ENCODE measurements at regions not wholly inside any gene's neighbourhood (a gene's known extent, or its start where the extent isn't known, plus 50 kb on each side); places are given as distances from the start of the nearest gene placed in this dataset.

DNA sequence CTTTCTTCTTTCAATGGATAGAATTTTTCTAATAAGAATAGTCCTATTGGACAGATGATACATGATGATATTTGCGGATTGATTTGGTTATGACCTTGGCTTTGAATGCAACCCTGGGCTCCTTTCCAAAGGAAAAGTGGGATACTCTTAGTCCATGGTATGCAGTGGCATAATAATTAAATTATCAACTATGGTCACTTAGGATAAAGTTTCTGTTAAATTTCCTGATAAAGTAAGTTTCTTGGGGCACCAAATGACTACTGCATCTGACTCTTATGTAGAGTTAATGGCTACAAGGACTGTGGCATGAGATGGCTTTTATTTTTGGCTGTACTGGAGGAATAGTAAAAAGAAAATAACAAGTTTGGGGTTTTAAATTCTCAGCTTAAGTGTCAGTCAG lies 126.7 kb downstream of the QPCT start:
- DNase-seq (ENCODE audit: low read depth in 3 of 3, low spot score in 1 of 3), result no peak

DNA sequence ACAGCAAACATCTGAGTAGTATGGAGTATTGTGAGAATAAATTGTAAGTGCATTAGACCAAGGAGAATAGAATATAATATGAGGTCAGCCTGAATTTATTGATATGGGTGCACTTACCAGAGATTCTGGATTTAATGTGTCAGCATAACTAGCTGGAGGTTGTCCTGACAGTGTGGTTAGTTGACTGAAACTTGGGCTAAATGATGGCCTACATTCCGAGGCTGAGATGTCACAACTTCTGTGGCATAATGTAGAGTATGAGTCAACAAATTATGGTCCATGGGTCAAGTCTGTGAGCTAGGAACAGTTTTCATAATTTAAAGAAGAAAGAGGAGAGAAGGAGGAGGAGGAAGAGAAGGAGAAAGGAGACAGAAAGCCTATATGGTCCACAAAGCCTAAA lies 127.6 kb downstream of the QPCT start:
- DNase-seq (ENCODE audit: low read depth in 3 of 3, low spot score in 1 of 3), result no peak

DNA sequence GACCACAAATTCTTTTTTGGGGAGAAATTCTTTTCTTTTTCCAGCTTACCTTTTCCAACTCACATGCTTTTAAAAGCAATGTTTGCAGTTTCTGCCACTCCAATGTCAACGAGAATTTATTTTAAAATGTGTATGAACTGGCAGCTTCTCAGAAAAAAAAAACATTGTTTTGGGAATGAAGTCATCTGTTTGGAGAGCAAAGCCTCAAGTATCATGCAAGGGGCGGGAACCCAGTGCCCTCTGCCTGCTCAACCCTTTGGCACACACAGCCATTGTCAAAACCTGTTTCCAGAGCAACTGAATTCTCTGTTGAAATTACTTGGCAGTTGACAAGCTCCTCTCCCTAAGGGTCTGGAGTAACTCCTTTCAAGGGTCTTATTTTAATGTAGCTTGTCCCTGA lies 128.5 kb downstream of the QPCT start:
- DNase-seq (ENCODE audit: low read depth in 3 of 3, low spot score in 1 of 3), result no peak

GRCh38 chr2:37476411-37476810 lies 132.0 kb downstream of the QPCT start:
- no peak for DNase-seq (ENCODE audit: low read depth in 3 of 3, low spot score in 1 of 3)

- DNase-seq (ENCODE audit: low read depth in 3 of 3, low spot score in 1 of 3), result no peak
Observed at GRCh38 chr2:37477921-37478320, 133.5 kb downstream of the QPCT start.

DNA sequence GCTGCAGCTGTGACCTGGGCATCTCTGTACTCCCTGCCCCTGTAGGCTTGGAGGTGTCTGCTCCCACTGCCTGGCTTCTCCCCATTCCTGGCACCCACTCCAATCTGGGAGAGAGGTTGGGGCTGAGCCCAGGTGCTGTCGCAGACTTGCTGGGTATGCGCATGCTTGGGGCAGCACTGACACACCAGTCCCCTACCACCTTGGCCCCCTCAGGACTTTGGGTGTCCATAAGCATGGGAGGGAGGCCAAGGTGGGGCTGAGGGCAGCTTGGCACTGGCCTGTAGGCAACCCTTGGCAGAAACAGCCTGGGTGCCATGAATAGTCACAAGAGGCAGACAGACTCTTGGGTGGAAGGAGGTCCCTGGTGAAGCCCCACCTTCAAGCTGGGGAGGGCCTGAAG lies 136.8 kb downstream of the QPCT start:
- no peak for DNase-seq (ENCODE audit: low read depth in 3 of 3, low spot score in 1 of 3)

DNA sequence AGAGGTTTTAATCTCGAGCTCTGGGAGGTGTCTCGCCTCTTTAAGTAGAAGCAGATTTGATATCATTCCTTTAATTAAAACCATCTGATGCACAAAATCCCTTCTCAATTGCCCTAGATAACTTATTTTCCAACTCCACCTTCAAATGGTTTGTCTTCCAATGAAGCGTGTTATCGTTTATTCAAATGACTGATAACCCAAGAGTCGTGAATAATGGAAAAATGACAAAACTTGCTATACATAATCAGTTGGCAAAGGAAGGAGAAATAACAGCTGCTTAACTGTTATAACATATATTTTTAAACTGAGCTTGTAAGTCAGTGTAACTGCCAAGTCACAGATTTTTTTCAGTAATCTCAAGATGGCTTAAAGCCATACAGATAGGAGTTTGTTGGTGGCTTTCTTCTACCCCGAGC lies 144.6 kb downstream of the QPCT start:
- DNase-seq (ENCODE audit: low read depth in 3 of 3, low spot score in 1 of 3), result no peak

DNA sequence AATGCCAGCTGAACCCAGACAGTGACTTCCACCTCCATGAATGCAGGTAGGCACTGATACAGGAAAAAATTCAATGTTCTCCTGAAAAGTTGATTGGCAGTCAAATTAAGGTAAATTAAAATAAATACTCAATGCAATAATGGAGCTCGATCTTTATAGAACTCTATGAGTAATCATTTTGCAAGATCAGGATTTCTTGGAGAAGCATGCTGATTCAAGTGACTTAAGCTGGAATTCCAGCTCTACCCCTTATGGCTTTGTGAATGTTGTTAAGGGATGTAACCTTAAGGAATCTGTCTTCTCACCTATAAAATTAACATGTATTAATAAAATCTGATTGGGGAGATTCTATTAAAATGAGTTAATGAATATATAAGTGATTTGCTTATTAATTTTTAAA lies 145.1 kb downstream of the QPCT start:
- DNase-seq (ENCODE audit: low read depth in 3 of 3, low spot score in 1 of 3), result no peak

- no peak for DNase-seq (ENCODE audit: low read depth in 3 of 3, low spot score in 1 of 3)
Observed at GRCh38 chr2:37493425-37493824, 149.0 kb downstream of the QPCT start.

DNA sequence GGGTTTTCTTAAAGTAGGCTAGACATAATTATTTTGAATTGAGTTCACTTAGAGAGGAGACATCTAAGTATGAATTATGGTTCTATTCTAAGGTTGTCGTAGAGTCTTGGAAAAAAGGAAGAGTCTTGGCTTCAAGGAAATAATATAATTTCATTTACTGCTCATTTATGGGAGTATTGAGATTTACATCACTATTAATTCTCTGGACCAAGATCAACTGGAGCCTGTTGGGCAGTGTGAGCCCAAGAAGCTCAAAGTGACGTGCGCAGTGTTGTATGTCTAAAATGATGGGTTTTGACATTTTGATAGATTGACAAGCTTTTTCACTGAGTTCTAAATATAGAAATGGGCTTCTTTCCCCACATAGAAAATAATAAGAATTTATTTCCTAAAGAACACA lies 154.7 kb downstream of the QPCT start:
- no peak for DNase-seq (ENCODE audit: low read depth in 3 of 3, low spot score in 1 of 3)

GRCh38 chr2:37500031-37500430 lies 155.6 kb downstream of the QPCT start:
- no peak for DNase-seq (ENCODE audit: low read depth in 3 of 3, low spot score in 1 of 3)

DNA sequence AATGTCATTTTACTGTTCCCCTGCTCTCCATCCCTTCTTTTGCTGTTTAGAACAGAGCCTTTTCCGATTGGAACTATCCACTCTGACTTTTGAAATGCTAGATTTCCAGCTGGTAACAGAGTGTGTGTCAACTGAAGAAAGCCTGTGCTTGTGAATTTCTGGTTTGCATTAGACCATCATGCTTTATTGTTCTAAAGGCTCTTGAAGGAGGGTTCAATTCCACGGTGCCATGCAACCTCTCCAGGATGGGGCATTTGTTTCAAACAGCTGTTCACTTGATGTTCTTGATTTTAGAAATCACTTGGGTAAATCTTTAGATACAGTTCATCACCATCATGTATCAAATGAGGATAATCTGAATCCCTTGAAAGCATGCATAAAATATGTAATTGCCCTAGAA lies 156.7 kb downstream of the QPCT start:
- DNase-seq (ENCODE audit: low read depth in 3 of 3, low spot score in 1 of 3), result no peak

DNA sequence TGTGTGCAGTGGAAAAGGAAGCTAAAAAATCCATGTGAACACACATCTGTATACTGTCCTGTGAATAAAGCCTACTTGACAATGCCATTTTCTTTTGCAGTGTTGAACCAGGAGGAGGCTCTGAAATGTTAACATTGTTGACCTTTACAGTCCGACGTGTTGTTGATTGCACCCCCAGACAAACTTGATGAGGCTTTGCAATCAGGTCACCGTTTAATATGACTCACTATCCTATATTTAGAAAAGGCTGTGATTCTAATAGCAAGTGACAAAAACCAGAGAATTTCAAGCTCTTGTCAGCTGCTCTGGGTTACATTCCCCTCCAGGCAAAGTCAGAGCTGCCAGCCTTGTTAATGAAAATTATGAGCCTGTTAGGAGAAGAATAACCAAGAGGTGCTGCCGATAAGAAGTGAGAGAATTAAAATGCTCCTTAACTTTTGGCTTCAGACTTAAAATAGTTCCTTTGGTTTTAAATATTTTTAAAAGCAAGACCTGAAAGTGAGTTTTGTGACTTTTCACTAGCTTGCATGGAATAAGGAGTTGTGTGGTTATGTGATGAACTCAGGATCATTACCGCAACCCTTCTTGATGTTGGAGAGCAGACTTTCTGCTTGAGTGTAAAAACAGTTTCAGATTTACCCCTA lies 162.1 kb downstream of the QPCT start:
- DNase-seq (ENCODE audit: low read depth in 3 of 3, low spot score in 1 of 3), result no peak

DNA sequence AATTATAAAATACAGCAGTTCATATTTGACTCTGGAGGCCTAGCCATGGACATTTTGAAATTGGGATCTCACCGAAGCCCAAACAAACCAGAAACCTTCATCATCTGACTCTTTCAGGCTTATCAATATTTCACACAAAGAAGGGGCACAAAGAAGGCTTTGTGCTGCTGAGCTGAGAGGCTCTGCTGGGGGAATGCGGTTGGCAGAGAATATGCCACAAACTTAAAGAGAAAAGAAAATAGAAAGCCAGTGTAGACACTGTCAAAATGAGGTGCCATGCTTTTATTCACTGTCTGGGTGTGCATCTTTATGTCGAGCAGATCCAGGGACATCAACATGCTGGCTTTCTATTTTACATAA lies 162.6 kb downstream of the QPCT start:
- DNase-seq (ENCODE audit: low read depth in 3 of 3, low spot score in 1 of 3), result no peak

- no peak for DNase-seq (ENCODE audit: low read depth in 3 of 3, low spot score in 1 of 3)
Observed at GRCh38 chr2:37507703-37508102, 163.3 kb downstream of the QPCT start.

DNA sequence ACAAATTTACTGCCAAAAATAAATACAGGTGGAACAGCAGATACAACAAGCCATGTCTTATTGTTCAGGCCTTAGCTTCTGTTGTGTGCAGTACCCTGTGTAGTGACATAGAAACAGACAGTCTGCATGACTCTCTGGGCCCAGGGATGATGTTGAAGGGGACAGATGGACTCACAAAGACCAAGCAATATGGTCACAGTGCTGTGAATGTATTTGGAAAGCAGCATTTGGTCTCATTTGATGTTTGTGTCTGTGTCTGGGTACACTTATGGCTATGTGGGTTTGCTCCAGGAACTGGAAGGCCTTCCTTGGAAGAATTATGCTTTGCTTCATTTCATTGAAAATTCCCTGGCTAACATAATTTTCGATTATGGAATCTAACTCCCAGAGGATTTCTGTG lies 158.5 kb downstream of the CDC42EP3 start:
- DNase-seq (ENCODE audit: low read depth in 3 of 3, low spot score in 1 of 3), result no peak

DNA sequence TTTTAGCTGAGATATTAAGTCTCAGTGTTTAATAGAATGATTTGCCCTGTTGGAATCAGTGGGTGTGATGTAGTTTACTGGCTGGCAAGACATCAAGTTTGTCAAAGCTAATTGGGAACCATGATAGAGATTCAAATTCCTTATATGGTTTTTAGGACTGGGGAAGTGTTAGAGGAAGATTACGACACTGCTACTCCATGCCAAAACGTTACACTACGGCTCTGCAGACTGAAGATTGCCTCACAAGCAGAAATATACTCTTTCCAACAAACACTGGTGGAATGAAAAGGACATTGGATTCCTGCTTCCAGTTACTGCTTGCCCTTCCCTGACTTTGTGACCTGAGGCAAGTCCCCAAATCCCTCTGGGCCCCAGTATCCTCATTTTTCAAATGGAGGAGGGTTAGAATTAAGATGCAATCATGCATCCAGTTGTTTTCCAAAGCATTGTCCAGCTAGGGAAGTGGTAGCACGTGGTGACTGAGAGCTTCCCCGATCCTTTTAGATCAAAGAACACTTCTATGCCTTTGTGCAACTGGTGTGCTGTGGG lies 147.6 kb downstream of the CDC42EP3 start:
- no peak for DNase-seq (ENCODE audit: low read depth in 3 of 3, low spot score in 1 of 3)

DNA sequence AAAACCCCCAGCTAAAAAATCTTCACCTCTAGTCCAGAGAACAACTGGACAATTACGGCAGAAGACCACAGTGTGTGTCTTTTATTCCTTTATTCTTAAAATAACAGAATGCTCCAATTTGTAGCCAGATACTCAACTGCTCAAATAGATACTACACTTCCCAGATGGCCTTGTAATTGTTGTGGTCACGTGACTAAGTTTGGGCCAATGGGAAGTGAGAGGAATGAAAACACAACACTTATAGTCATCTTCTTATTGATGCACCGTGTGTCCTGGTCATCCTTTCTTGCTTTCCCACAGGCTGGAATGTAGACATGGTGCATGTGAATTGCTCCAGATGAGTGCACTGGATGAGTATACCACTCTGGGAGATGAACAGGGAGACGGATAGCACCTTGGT lies 145.1 kb downstream of the CDC42EP3 start:
- no peak for DNase-seq (ENCODE audit: low read depth in 3 of 3, low spot score in 1 of 3)

DNA sequence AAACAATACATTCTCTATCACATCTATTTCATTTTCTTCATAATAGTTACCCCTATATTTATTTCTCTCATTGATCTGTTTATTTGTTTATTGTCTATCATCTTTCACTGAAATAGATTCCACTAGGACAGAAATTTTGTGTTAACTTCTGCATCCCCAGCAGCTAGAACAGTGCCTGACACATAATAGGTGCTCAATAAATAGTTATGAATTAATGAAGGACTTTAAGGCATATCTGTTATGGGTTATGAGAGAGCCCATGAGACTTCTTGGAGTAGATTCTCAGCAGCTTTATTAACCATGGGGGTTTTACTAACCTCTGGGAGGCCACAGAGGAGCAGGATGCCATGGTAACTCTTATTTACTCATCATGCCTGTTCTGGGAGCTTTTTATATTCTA lies 144.6 kb downstream of the CDC42EP3 start:
- DNase-seq (ENCODE audit: low read depth in 3 of 3, low spot score in 1 of 3), result no peak

DNA sequence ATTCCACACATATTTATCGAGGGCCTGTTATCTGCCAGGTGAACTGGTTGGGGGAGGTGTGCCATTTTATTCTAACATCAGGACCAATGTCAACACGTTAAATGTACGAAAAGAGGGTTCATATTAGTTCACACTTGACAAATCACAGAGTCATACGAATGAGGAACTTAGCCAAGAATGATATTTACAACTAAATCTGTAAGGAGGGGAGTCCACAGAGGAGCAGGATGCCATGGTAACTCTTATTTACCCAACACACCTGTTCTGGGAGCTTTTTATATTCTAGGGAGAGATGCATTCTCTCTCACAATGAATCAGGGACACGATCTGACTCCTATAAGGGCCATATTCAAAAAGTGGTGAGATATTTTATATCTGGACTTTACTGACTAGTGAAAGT lies 144.1 kb downstream of the CDC42EP3 start:
- DNase-seq (ENCODE audit: low read depth in 3 of 3, low spot score in 1 of 3), result no peak

- DNase-seq (ENCODE audit: low read depth in 3 of 3, low spot score in 1 of 3), result no peak
Observed at GRCh38 chr2:37529830-37530415, 141.5 kb downstream of the CDC42EP3 start.

GRCh38 chr2:37532503-37532902 lies 138.9 kb downstream of the CDC42EP3 start:
- DNase-seq (ENCODE audit: low read depth in 3 of 3, low spot score in 1 of 3), result no peak

DNA sequence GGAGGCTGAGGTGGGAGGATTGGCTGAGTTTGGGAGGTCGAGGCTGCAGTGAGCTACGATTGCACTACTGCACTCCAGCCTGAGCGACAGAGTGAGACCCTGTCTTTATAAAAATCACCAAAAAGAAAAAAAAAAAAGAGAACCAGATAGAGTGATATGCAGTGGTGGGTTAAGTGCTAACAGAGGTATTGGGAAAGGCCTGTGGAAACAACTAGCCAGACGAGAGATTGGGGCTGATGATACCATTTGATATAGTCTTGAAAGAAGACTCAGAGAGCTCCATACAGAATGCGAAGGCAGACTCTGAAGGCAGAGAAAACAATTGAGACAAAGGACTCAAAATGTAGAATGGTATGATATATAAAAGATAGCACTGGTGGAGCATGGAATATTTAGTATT lies 134.1 kb downstream of the CDC42EP3 start:
- DNase-seq (ENCODE audit: low read depth in 3 of 3, low spot score in 1 of 3), result no peak
